CMK (cell line): ENCODE measurements at regions not wholly inside any gene's neighbourhood (a gene's known extent, or its start where the extent isn't known, plus 50 kb on each side); places are given as distances from the start of the nearest gene placed in this dataset.
A peak's percentile ranks its signal among the peaks of the same experiment; 100 is the strongest.
"Not testable (repeated sequence)": the region's sequence is repeated elsewhere in the genome, so short reads cannot be mapped to it uniquely, and the experiment has no call there.

Source experiments
- DNase-seq: peaks from one replicate; pipeline ENCODE4 v3.0.0-alpha.2; 2010; ENCODE audit warnings: low read depth

- DNase-seq: peak; percentile 97
These were observed 84.0 kb upstream of the BMP2K start for GRCh38 chr4:78691971-78692821.

DNA sequence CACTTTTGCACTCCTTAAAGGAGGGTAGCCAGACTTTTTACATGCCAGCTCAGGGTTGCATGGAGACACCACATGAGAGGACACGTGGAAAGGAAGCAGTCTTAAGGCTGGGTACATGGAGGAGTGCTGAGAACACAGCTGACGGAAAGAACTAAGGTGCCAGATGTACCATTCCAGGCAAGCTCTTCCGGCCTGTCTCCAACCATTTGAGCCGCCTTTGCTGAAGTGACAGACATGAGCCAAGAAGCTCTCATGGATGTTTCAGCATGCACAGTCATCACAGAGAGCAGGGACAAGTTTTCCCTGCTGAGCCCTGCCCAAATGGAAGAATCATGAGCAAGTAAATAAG lies 83.4 kb upstream of the BMP2K start:
- DNase-seq: no peak

GRCh38 chr4:78693777-78694456 lies 82.2 kb upstream of the BMP2K start:
- DNase-seq: no peak

DNA sequence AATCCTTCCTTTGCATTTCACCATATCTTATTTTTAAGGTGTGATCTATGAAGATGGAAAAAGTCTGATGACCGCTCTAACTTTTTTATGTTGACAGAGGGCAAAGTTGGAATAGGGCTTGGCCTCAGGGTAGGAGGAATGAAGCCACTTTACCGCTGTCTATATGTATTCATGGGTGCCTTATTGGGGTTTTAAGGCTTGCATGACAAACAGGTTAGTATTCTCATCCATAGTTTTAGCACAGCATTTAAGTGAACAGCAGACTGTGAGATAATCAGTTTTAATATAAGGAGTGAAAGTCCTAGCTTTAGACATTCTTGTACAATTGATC lies 81.7 kb upstream of the BMP2K start:
- DNase-seq: no peak

DNA sequence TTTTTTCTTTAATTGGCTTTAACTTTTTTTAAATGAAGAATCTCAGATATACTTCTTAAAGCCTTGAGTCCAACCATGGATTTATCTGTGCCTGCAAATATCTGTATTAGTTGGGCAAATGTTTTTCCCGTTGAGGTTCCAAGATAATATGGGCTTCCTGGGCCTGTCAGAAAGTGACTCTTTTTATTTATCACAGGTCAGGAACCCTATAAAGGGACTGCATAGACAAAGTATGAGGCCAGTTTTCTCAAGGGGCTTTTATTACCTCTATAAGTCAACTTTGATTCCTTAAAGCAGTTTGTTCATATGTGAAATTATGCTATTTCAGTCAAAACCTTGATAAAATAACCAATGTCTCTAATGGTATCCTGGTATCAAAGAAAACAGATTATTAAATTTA lies 80.2 kb upstream of the BMP2K start:
- DNase-seq: no peak

DNA sequence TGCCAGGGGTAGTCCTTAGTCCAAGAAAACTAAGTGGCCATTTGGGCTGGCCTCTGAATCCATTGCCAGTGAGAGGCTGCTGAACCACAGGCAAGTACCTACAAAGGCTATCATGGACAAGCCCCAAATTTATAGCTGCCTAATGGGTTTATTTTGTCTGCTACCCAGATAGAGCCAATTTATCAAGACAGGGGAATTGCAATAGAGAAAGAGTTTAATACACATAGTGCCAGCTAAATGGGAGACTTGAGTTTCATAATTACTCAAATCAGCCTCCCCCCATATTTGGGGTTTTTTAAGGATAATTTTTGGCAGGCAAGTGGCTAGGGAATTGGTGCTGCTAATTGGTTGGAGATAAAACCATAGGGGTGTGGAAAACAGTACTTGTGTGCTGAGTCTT lies 73.1 kb upstream of the BMP2K start:
- no peak for DNase-seq

DNA sequence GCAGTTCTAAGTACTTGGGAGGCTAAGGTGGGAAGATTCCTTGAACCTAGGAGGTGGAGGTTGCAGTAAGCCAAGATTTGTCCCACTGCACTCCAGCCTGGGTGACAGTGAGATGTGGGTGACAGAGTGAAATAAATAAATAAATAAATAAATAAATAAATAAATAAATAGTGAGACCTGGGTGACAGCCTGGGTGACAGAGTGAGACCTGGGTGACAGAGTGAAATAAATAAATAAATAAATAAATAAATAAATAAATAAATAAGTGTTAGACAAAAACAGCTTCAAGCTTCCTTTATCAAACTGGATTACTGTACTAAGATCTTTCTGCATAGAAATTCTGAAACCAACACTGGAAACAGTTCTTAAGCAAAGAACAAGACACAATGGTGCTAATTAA lies 71.8 kb upstream of the BMP2K start:
- no peak for DNase-seq

GRCh38 chr4:78704981-78705683 lies 71.0 kb upstream of the BMP2K start:
- no peak for DNase-seq

DNA sequence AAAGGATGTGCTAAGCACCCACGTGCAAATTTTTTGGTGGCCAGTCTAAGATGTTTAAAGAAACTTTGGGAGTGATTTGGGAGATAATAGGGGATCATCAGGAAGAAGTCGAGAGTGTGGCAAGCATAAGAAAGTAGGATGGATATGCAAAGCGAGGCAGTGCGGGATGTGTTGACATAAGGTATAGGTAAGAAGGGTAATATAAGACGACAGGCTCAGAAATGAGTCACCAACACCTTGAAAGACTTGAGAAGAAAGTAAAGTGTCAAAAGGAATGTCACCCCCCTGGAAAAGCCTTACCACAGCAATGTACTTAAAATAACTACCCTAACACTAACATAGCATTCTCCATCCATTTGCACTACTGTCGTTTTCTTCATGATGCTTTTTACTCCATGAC lies 69.8 kb upstream of the BMP2K start:
- no peak for DNase-seq

DNA sequence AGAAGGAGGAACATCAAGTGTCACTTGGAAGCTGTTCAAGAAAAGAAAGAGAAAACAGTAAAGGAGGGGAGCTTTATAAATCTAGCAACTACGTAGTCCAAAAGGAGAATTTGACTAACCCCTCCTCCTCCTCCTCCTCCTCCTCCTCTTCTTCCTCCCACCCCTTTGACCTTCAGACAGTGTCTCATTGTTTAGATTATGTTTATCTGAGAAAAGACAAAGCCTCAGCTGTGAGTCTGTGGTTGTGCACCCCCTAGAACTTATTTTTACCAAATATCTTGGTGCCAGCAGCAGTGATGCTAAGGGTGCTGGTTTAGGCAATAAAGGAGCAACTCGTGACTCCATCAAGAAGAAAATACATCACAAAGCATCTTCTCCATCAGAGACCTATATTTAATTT lies 68.9 kb upstream of the BMP2K start:
- DNase-seq: no peak

GRCh38 chr4:78707793-78708192 lies 68.4 kb upstream of the BMP2K start:
- no peak for DNase-seq

GRCh38 chr4:78710536-78710935 lies 65.6 kb upstream of the BMP2K start:
- DNase-seq: no peak

GRCh38 chr4:78711676-78712075 lies 64.5 kb upstream of the BMP2K start:
- DNase-seq: no peak

DNA sequence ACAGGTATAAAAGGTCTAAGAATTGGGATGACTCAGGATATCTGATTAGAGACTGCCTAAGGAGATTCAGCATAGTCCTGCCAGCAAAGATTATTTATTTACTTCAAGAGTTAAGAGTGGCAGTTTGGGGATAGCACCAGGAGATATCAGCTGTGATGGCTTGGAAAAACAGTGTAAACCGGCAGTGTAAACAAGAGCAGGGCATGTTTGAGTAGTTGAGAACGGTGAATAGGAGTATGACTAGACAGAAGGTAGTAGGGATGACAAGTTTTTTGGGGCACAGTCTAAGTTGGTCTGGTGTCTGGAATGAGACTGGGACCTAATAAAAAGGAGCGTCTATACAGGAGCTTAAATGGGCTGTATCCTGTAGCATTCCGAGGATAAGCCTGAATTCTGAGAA lies 61.6 kb upstream of the BMP2K start:
- DNase-seq: not testable (repeated sequence)

- not testable (repeated sequence) for DNase-seq
These were observed 60.8 kb upstream of the BMP2K start for GRCh38 chr4:78715372-78715771.

DNA sequence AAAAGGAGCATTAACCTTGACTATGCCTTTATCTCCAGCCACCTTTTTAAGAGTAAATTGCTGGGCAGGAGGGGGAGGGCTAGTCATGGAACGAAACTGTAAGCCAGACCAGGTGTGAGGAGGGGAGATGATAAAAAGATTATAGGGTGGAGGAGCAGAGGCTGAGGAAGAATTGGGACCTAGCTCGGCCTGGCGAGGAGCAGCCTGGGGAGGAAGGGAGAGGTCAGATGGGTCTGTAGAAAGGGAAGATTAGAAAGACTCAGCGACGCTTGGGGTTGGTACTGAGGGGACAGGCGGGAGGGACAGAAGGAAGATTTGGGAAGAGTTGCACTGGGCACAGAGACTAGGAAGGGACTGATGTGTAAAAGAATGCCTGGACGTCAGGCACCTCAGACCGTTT lies 58.4 kb upstream of the BMP2K start:
- not testable (repeated sequence) for DNase-seq

- DNase-seq: no peak
These were observed 55.9 kb upstream of the BMP2K start for GRCh38 chr4:78720204-78720603.

- DNase-seq: peak; percentile 67
These were observed 55.0 kb upstream of the BMP2K start for GRCh38 chr4:78720994-78721677.

DNA sequence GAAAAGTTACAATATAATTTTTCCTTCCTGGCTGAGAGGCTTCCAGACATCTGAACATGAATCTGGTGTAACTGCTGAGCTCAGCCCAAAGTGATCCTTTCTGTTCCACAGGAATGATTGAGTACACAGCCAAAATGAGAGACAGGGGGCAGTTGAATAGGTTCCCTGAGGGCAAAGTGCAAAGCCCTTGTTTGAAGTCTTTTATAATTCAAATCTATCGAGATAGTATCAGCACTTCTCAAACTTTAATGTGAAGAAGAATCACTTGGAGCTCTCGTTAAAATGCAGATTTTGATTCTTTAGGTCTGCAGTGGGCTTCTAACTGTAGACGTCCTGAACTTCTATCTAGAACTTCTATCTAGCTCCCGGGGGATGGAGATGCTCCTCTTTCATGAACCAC lies 54.4 kb upstream of the BMP2K start:
- no peak for DNase-seq

- DNase-seq: no peak
These were observed 53.8 kb upstream of the BMP2K start for GRCh38 chr4:78722320-78722719.

DNA sequence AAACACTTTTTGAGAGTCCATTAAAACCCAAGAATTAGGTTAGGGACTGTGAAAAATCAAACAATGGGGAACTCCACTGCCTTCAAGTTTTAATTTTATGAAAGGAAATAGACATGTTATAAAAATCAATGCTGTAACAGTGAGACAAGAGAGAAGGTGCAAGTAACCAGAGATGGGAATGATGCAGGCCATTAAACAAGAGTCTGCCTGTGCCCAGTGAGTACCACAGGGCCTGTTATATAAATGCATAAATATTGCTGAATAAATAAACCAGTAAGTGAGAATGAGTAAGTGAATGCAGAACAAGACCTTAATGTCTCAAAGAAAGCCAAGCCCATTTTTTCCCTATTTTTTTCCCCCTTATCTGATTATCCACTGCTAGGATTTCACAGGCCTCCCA lies 53.3 kb upstream of the BMP2K start:
- DNase-seq: no peak
